ENCODE measurements at regions not wholly inside any gene's neighbourhood (a gene's known extent, or its start where the extent isn't known, plus 50 kb on each side); places are given as distances from the start of the nearest gene placed in this dataset.

DNA sequence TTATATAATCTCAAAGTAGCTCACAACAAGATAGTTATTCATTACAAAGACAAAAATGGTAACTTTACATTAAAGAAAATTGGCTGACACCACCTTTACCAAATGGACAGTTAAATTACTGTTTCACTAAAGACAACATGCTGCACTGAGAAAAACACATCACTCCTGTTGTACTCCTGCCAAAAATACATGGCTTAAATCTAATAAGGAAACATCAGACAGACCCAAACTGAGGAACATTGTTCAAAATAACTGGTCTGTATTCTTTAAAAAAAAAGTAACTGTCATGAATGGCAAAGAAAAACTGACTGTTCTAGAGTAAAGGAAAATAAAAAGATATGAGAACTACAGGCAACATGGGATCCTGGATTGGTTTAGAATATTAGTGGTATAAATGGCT, 151.3 kb upstream of the DCN start:
- no peak for TF ChIP-seq POLR2A (IDR thresholded peaks at IDR 0.05)
- no peak for TF ChIP-seq POLR2AphosphoS5 (IDR thresholded peaks at IDR 0.05)
- TF ChIP-seq, protein P1, sequence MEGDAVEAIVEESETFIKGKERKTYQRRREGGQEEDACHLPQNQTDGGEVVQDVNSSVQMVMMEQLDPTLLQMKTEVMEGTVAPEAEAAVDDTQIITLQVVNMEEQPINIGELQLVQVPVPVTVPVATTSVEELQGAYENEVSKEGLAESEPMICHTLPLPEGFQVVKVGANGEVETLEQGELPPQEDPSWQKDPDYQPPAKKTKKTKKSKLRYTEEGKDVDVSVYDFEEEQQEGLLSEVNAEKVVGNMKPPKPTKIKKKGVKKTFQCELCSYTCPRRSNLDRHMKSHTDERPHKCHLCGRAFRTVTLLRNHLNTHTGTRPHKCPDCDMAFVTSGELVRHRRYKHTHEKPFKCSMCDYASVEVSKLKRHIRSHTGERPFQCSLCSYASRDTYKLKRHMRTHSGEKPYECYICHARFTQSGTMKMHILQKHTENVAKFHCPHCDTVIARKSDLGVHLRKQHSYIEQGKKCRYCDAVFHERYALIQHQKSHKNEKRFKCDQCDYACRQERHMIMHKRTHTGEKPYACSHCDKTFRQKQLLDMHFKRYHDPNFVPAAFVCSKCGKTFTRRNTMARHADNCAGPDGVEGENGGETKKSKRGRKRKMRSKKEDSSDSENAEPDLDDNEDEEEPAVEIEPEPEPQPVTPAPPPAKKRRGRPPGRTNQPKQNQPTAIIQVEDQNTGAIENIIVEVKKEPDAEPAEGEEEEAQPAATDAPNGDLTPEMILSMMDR (IDR thresholded peaks at IDR 0.05) = no peak
- no peak for TF ChIP-seq EP300 (IDR thresholded peaks at IDR 0.05)
- no peak for ATAC-seq
- Histone ChIP-seq H3K36me3 (no peaks in the 10 kb centered on the region), H3K27me3 (no peaks in the 10 kb centered on the region), H3K9me3 (no peaks in the 10 kb centered on the region), H3K4me3 (no peak overlapping the region), H3K27ac (no peak overlapping the region), H3K4me1 (no peaks in the 10 kb centered on the region)

DNA sequence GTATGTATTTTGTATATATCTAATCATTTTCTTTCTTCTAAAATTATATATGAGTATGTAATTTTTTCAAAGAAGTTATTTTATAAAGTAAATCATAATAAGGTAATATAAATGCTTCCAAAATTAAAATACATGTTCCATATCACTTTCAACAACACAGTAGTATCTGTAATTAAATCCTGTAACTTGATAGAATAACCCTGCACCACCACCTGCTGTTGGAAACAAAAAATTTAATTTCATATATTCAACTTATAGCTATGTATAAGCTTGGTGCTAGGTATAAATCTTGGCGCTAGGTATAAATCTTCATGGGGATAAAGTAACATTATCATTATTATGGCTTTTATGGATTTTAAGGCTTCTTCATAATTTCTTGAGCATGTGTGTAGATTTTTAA, 149.7 kb upstream of the DCN start:
- Histone ChIP-seq H3K27me3 (no peaks in the 10 kb centered on the region), H3K27ac (no peak overlapping the region), H3K4me3 (no peak overlapping the region), H3K4me1 (peaks cover 0 to 8% (median 5%) of the 10 kb centered on the region in 3 donors), H3K36me3 (no peaks in the 10 kb centered on the region), H3K9me3 (no peaks in the 10 kb centered on the region)
- 89 to 94% methylated on average over 1 of the region's 1 CpG for WGBS, 2 donors (ENCODE audit: low coverage in 1 of 2)
- no peak for TF ChIP-seq POLR2A (IDR thresholded peaks at IDR 0.05)
- TF ChIP-seq POLR2AphosphoS5 (IDR thresholded peaks at IDR 0.05) = no peak
- TF ChIP-seq, protein P1 (IDR thresholded peaks at IDR 0.05) = peak in 3 of 4 experiments; percentile 15 to 22 (median 20)
- no peak for TF ChIP-seq EP300 (IDR thresholded peaks at IDR 0.05)
- no peak for ATAC-seq

DNA sequence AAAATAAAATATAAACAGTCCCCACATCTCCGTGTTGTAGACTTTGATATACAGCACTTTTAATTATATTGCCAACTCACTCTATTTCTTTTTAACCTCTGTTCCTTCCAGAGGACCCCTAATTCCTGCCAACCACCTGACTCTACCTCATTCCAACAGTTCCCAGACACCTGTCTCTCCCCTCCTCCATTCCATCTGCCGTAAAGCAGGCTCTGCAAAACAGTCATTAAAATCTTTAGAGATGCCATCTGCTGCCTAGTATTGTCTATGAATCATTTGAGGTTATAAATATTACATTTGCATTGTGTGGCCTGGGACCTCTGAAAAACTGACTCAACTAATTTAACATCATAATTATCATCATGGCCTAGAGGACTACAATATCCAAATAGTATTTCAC, 148.8 kb upstream of the DCN start:
- Histone ChIP-seq H3K4me1 (peaks cover 0 to 13% (median 5%) of the 10 kb centered on the region in 3 donors), H3K36me3 (no peaks in the 10 kb centered on the region), H3K27ac (no peak overlapping the region), H3K9me3 (no peaks in the 10 kb centered on the region), H3K27me3 (no peaks in the 10 kb centered on the region), H3K4me3 (no peak overlapping the region)
- 73 to 93% methylated on average over 2 of the region's 2 CpGs for WGBS, 2 donors (ENCODE audit: low coverage in 1 of 2)
- TF ChIP-seq POLR2A (IDR thresholded peaks at IDR 0.05) = no peak
- TF ChIP-seq POLR2AphosphoS5 (IDR thresholded peaks at IDR 0.05) = no peak
- no peak for TF ChIP-seq EP300 (IDR thresholded peaks at IDR 0.05)
- TF ChIP-seq, protein P1 (IDR thresholded peaks at IDR 0.05) = no peak
- no peak for ATAC-seq

DNA sequence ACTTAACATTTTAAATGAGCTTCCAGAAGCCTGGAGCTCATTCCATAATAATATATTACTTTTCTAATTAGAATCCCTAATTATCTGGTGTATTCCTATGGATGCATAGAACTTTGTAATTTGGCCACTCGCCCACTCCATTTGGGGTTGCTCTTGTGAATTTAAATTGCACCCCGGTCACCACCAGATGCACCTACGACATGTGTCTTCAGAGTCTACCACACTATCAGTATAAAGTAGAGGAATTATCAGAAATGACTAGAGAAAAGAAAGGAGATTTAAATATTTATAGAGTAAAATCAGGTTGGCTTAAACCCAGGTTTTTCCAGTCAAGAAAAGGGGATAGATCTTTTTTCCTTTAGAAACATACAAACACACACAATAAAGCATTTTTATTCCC, 145.8 kb upstream of the DCN start:
- no peaks in the 10 kb centered on the region for H3K27me3 ChIP-seq
- no peak overlapping the region for H3K27ac ChIP-seq
- H3K36me3 ChIP-seq = no peaks in the 10 kb centered on the region
- no peaks in the 10 kb centered on the region for H3K9me3 ChIP-seq
- peaks cover 0 to 19% (median 5%) of the 10 kb centered on the region in 3 donors for H3K4me1 ChIP-seq
- TF ChIP-seq POLR2AphosphoS5 (IDR thresholded peaks at IDR 0.05) (no peak), POLR2A (IDR thresholded peaks at IDR 0.05) (no peak), EP300 (IDR thresholded peaks at IDR 0.05) (no peak)
- TF ChIP-seq, protein P1 (IDR thresholded peaks at IDR 0.05) = no peak
- 74 to 82% methylated on average over 3 of the region's 3 CpGs for WGBS, 2 donors (ENCODE audit: low coverage in 1 of 2)
- H3K4me3 ChIP-seq = no peak overlapping the region
- no peak for ATAC-seq

DNA sequence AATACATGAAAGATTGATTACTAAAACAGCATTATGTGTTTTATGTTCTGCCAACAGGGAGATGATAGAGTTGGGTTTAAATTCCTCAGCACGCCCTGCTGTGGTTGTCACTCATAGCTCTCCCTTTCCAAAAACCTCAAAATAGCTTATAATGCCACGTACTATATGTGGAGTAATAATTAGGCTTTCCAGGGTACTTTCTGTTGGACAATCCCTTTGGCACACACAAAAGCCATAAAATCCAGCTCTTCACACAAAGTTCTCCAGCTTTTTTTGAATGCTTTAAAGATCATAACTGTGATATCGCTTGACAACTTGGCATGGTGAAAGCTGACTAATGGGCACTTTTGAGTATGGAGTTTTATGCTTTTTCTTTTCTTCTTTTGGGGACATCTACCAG, 145.3 kb upstream of the DCN start:
- 27 to 58% methylated on average over 3 of the region's 3 CpGs for WGBS, 2 donors (ENCODE audit: low coverage in 1 of 2)

More for the DNA sequence above, 145.3 kb upstream of the DCN start:
- TF ChIP-seq, protein P1 (IDR thresholded peaks at IDR 0.05) = no peak
- no peak overlapping the region for H3K4me3 ChIP-seq
- ATAC-seq = no peak
- no peaks in the 10 kb centered on the region for H3K36me3 ChIP-seq
- H3K27ac ChIP-seq = peak overlapping the region in 3 of 4 donors; percentile 1 to 55 (median 37)
- no peaks in the 10 kb centered on the region for H3K27me3 ChIP-seq
- no peaks in the 10 kb centered on the region for H3K9me3 ChIP-seq
- peaks cover 0 to 19% (median 5%) of the 10 kb centered on the region in 3 donors for H3K4me1 ChIP-seq
